ENCODE measurements at regions not wholly inside any gene's neighbourhood (a gene's known extent, or its start where the extent isn't known, plus 50 kb on each side); places are given as distances from the start of the nearest gene placed in this dataset.

- Histone ChIP-seq H3K56ac (replicated peaks; ENCODE audit: insufficient read length, low read depth, low read length) (no peak overlapping the region), H3K14ac (ENCODE audit: insufficient read length) (no peak overlapping the region), H2BK15ac (ENCODE audit: low read length) (no peak overlapping the region), H4K91ac (replicated peaks; ENCODE audit: insufficient read length, low read length) (no peak overlapping the region), H4K20me1 (replicated peaks in 1 of 2; ENCODE audit: control insufficient read depth in 1 of 2, insufficient read depth in 2 of 2, low read length in 2 of 2) (no peaks in the 10 kb centered on the region), H3K9ac (replicated peaks in 1 of 4; ENCODE audit: extremely low read depth in 1 of 4, low read depth in 3 of 4, low read length in 3 of 4) (no peak overlapping the region), H3K18ac (ENCODE audit: extremely low read depth, low read length) (no peak overlapping the region), H2AFZ (ENCODE audit: low read length) (peak overlapping the region; percentile 41; the same call in 1 of the 2 replicates), H3K23ac (ENCODE audit: insufficient read length) (no peak overlapping the region), H2AK5ac (ENCODE audit: low read depth, low read length) (no peak overlapping the region), H3K23me2 (ENCODE audit: low read depth, low read length) (no peaks in the 10 kb centered on the region), H3K4me1 (replicated peaks in 1 of 4; ENCODE audit: control insufficient read depth in 3 of 4, insufficient read depth in 4 of 4, low read length in 3 of 4) (no peaks in the 10 kb centered on the region), H4K8ac (ENCODE audit: extremely low read depth, insufficient read depth, low read length) (no peak overlapping the region), H2BK120ac (replicated peaks; ENCODE audit: low read depth, low read length) (no peak overlapping the region), H3K27ac (ENCODE audit: low read depth, low read length) (no peak overlapping the region), H3K79me1 (ENCODE audit: low read depth, low read length) (no peaks in the 10 kb centered on the region), H3K27me3 (replicated peaks in 1 of 4; ENCODE audit: control insufficient read depth in 3 of 4, extremely low read depth in 1 of 4, insufficient read depth in 3 of 4, low read length in 3 of 4) (no peaks in the 10 kb centered on the region), H3K36me3 (ENCODE audit: control insufficient read depth in 2 of 4, insufficient read depth in 4 of 4, low read length in 3 of 4) (no peaks in the 10 kb centered on the region), H3K9me3 (ENCODE audit: insufficient read depth in 2 of 2, low read depth in 1 of 2, low read length in 1 of 2) (peaks cover 2 to 9% of the 10 kb centered on the region in 2 experiments; a peak in 2 of 4 replicates), H3K4ac (replicated peaks; ENCODE audit: insufficient read length, low read depth, low read length) (no peak overlapping the region), H3K79me2 (ENCODE audit: control insufficient read depth in 1 of 2, insufficient read depth in 2 of 2, low read length in 2 of 2) (no peaks in the 10 kb centered on the region), H3K4me2 (ENCODE audit: insufficient read depth in 1 of 2, low read depth in 2 of 2, low read length in 2 of 2) (no peak overlapping the region), H2BK20ac (ENCODE audit: low read length) (no peak overlapping the region), H2BK12ac (ENCODE audit: low read depth, low read length) (no peak overlapping the region), H3K4me3 (ENCODE audit: extremely low read depth in 1 of 4, insufficient read depth in 2 of 4, low read depth in 3 of 4, low read length in 4 of 4) (no peak overlapping the region), H2BK5ac (ENCODE audit: low read depth, low read length) (no peak overlapping the region), H4K5ac (ENCODE audit: insufficient read length, low read depth, low read length) (no peak overlapping the region)
- DNase-seq (ENCODE audit: low read depth in 1 of 2, low spot score in 2 of 2) (no peak), FAIRE-seq (no peak)
- no peak for TF ChIP-seq ASH2L (IDR thresholded peaks at IDR 0.05; ENCODE audit: low read length)
- TF ChIP-seq KDM4A (IDR thresholded peaks at IDR 0.05; ENCODE audit: low read depth, low read length, severe bottlenecking), result no peak
- no peak for TF ChIP-seq SIRT6 (IDR thresholded peaks at IDR 0.05; ENCODE audit: low read length)
- no peak for TF ChIP-seq CHD2 (IDR thresholded peaks at IDR 0.05; ENCODE audit: low read length)
- no peak for TF ChIP-seq TAF1 (IDR thresholded peaks at IDR 0.05; ENCODE audit: low read depth, low read length)
- no peak for TF ChIP-seq CHD1 (IDR thresholded peaks at IDR 0.05; ENCODE audit: low read depth, low read length)
- TF ChIP-seq EGR1 (IDR thresholded peaks at IDR 0.05; ENCODE audit: borderline replicate concordance, low read depth, low read length), result no peak
- ChIA-PET CTCF (ENCODE audit: partially characterized antibody) (interaction anchor here (1.2 kb wide), 1 partner anchor 30 kb away, joined by 3 read pairs; no protein-coding TSS in a partner anchor), POLR2A (ENCODE audit: partially characterized antibody) (no interaction called here)
- WGBS, 2 experiments (ENCODE audit: extremely low coverage in 1 of 2, insufficient coverage in 1 of 2, insufficient read length in 1 of 2, insufficient replicate concordance in 2 of 2, low coverage in 1 of 2, low lambda C conversion rate in 2 of 2, missing lambda C conversion rate in 1 of 2), result 90% methylated on average over 7 of the region's 7 CpGs; no CpG with 5 or more reads in 1 of the 2 experiments
Observed at GRCh38 chr12:93156086-93156716, 221.5 kb upstream of the NUDT4 start.

All from H1 (cell line).